Liver (tissue), 8 donors: ENCODE measurements at regions not wholly inside any gene's neighbourhood (a gene's known extent, or its start where the extent isn't known, plus 50 kb on each side); places are given as distances from the start of the nearest gene placed in this dataset.

Source experiments
- DNase-seq: peaks from one replicate; pipeline ENCODE4 v3.0.0-alpha.2; 2017; ENCODE audit warnings: low spot score
- H3K27ac ChIP-seq, 2 donors: one replicate each; pipeline ENCODE4 v1.7.0; 2013; ENCODE audit warnings: inconsistent platforms in 2 of 2, low read length in 2 of 2, control low read depth in 1 of 2, low read depth in 1 of 2, mild to moderate bottlenecking in 1 of 2
- H3K27me3 ChIP-seq, 4 donors: one replicate each; pipeline versions ENCODE4 v1.6.1 to v1.7.0; 2013; ENCODE audit warnings: low read length in 3 of 4, inconsistent platforms in 1 of 4, mild to moderate bottlenecking in 1 of 4, moderate library complexity in 1 of 4; ENCODE audit not compliant: control insufficient read depth in 4 of 4, insufficient read depth in 4 of 4
- H3K36me3 ChIP-seq, 4 donors: one replicate each; pipeline versions ENCODE4 v1.6.1 to v1.7.0; 2013; ENCODE audit warnings: low read length in 3 of 4, mild to moderate bottlenecking in 3 of 4, low read depth in 1 of 4, moderate library complexity in 1 of 4; ENCODE audit not compliant: control insufficient read depth in 4 of 4, insufficient read depth in 3 of 4
- H3K4me1 ChIP-seq, 4 donors: one replicate each; pipeline versions ENCODE4 v1.6.1 to v1.7.0; 2013; ENCODE audit warnings: low read length in 3 of 4, mild to moderate bottlenecking in 3 of 4, moderate library complexity in 1 of 4; ENCODE audit not compliant: control insufficient read depth in 4 of 4, insufficient read depth in 4 of 4
- H3K4me3 ChIP-seq, 3 donors: one replicate each; pipeline versions ENCODE4 v1.6.1 to v1.7.0; 2013; ENCODE audit warnings: low read length in 3 of 3, control low read depth in 1 of 3, low read depth in 1 of 3, mild to moderate bottlenecking in 1 of 3
- H3K9ac ChIP-seq, 2 donors: one replicate each; pipeline ENCODE4 v1.7.0; 2013; ENCODE audit warnings: low read length in 2 of 2, mild to moderate bottlenecking in 2 of 2, moderate library complexity in 2 of 2, control low read depth in 1 of 2, low read depth in 1 of 2
- H3K9me3 ChIP-seq, 4 donors: one replicate each; pipeline versions ENCODE4 v1.6.1 to v1.7.0; 2013; ENCODE audit warnings: low read length in 3 of 4; ENCODE audit not compliant: control insufficient read depth in 4 of 4
- EGR1 ChIP-seq, 2 donors: IDR thresholded peaks; 2 replicates each; pipeline ENCODE4 v1.6.1; 2016 to 2018; ENCODE audit warnings: antibody characterized with exemption in 2 of 2, low read depth in 2 of 2
- FOXA1 ChIP-seq: IDR thresholded peaks from 2 replicates; pipeline ENCODE4 v1.6.1; 2016; ENCODE audit warnings: antibody characterized with exemption
- FOXA2 ChIP-seq: IDR thresholded peaks from 2 replicates; pipeline ENCODE4 v1.6.1; 2016; ENCODE audit warnings: antibody characterized with exemption
- GABPA ChIP-seq, 2 donors: IDR thresholded peaks in 1 of 2; conservative IDR thresholded peaks in 1 of 2; 2 replicates each; pipeline ENCODE4 v1.6.1; 2016; ENCODE audit warnings: antibody characterized with exemption in 2 of 2, mild to moderate bottlenecking in 1 of 2, moderate library complexity in 1 of 2
- HNF4A ChIP-seq, 2 donors: conservative IDR thresholded peaks; 2 replicates each; pipeline ENCODE4 v1.6.1; 2016; ENCODE audit warnings: antibody characterized with exemption in 2 of 2, mild to moderate bottlenecking in 2 of 2
- HNF4G ChIP-seq: IDR thresholded peaks from 2 replicates; pipeline ENCODE4 v1.6.1; 2016; ENCODE audit warnings: antibody characterized with exemption
- JUND ChIP-seq, 2 donors: IDR thresholded peaks; 2 replicates each; pipeline ENCODE4 v1.6.1; 2016; ENCODE audit warnings: antibody characterized with exemption in 2 of 2
- MAX ChIP-seq: IDR thresholded peaks from 2 replicates; pipeline ENCODE4 v1.6.1; 2016; ENCODE audit warnings: antibody characterized with exemption
- NR2F2 ChIP-seq: IDR thresholded peaks from 2 replicates; pipeline ENCODE4 v1.6.1; 2016; ENCODE audit warnings: antibody characterized with exemption
- RAD21 ChIP-seq, 2 donors: IDR thresholded peaks; 2 replicates each; pipeline ENCODE4 v1.6.1; 2016; ENCODE audit warnings: antibody characterized with exemption in 2 of 2, mild to moderate bottlenecking in 2 of 2
- RXRA ChIP-seq, 2 donors: IDR thresholded peaks; 2 replicates each; pipeline ENCODE4 v1.6.1; 2017 to 2018; ENCODE audit warnings: antibody characterized with exemption in 2 of 2, mild to moderate bottlenecking in 1 of 2
- SP1 ChIP-seq: IDR thresholded peaks from 2 replicates; pipeline ENCODE4 v1.6.1; 2018; ENCODE audit warnings: antibody characterized with exemption, mild to moderate bottlenecking
- TAF1 ChIP-seq: conservative IDR thresholded peaks from 2 replicates; pipeline ENCODE4 v1.6.1; 2016; ENCODE audit warnings: antibody characterized with exemption, mild to moderate bottlenecking
- YY1 ChIP-seq: IDR thresholded peaks from 2 replicates; pipeline ENCODE4 v1.6.1; 2016; ENCODE audit warnings: antibody characterized with exemption, mild to moderate bottlenecking
- ZBTB33 ChIP-seq: IDR thresholded peaks from 2 replicates; pipeline ENCODE4 v1.6.1; 2016; ENCODE audit warnings: antibody characterized with exemption
- WGBS: extraction: QIAGEN DNeasy Blood & Tissue Kit; methylation state at CpG from one replicate; pipeline ENCODE4 v1.1.7; 2013; 5-methylcytosine and 5-hydroxymethylcytosine counted together
- TF ChIP-seq, protein P1 (sequence below): fragments of 150-350 bp; IDR thresholded peaks from 2 replicates; pipeline ENCODE4 v1.5.1; 2017; ENCODE audit warnings: improper control_type of control experiment, low read depth, low read length; ENCODE audit not compliant: missing input control
- TF ChIP-seq, protein P2 (sequence below): IDR thresholded peaks from 2 replicates; pipeline ENCODE4 v1.6.1; 2016; ENCODE audit warnings: antibody characterized with exemption
- TF ChIP-seq, protein P3 (sequence below): IDR thresholded peaks from 2 replicates; pipeline ENCODE4 v1.6.1; 2016; ENCODE audit warnings: antibody characterized with exemption, mild to moderate bottlenecking
- donor health status: healthy.
- donor health status: healthy.
- donor health status: healthy.
- donor health status: healthy.
- donor health status: healthy.

DNA sequence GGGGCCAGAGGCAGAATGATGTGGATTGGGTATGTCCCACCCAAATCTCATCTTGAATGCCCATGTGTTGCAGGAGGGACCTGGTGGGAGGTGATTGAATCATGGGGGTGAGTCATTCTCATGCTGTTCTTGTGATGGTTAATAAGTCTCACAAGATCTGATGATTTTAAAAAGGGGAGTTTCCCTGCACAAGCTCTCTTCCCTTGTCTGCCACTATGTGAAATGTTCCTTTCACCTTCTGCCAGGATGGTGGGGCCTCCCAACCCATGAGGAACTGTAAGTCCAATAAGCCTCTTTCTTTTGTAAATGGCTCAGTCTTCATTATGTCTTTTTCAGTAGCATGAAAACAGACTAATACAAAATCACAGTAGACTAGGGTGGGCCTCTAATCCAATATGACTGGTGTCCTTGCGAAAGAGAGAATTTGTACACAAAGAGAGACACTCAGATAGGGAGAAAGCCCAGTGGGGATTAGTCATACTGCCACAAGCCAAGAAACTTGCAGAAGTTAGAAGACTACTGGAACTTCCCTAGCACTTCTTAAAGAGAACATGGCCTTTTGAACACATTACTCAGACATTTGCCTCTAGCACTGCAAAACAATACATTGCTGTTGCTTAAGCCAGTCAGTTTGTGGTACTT, 68.4 kb downstream of the ANXA1 start:
- no peak for DNase-seq
- H3K27me3 ChIP-seq, result peaks cover 0 to 4% (median 0%) of the 10 kb centered on the region in 4 donors
- 84% methylated on average over 1 of the region's 1 CpG for WGBS
- H3K27ac ChIP-seq, result no peak overlapping the region
- H3K9ac ChIP-seq, result no peak overlapping the region
- H3K4me1 ChIP-seq, result no peaks in the 10 kb centered on the region
- no peak overlapping the region for H3K4me3 ChIP-seq
- TF ChIP-seq EGR1 (IDR thresholded peaks at IDR 0.05; ENCODE audit: low read depth in 2 of 2), result no peak
- no peak for TF ChIP-seq FOXA2
- TF ChIP-seq HNF4G, result no peak
- no peak for TF ChIP-seq FOXA1
- TF ChIP-seq ZBTB33, result no peak
- TF ChIP-seq HNF4A (conservative IDR thresholded peaks at IDR 0.05), result no peak
- TF ChIP-seq, protein P1, sequence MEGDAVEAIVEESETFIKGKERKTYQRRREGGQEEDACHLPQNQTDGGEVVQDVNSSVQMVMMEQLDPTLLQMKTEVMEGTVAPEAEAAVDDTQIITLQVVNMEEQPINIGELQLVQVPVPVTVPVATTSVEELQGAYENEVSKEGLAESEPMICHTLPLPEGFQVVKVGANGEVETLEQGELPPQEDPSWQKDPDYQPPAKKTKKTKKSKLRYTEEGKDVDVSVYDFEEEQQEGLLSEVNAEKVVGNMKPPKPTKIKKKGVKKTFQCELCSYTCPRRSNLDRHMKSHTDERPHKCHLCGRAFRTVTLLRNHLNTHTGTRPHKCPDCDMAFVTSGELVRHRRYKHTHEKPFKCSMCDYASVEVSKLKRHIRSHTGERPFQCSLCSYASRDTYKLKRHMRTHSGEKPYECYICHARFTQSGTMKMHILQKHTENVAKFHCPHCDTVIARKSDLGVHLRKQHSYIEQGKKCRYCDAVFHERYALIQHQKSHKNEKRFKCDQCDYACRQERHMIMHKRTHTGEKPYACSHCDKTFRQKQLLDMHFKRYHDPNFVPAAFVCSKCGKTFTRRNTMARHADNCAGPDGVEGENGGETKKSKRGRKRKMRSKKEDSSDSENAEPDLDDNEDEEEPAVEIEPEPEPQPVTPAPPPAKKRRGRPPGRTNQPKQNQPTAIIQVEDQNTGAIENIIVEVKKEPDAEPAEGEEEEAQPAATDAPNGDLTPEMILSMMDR, result no peak
- no peak for TF ChIP-seq RAD21 (IDR thresholded peaks at IDR 0.05)
- TF ChIP-seq RXRA (IDR thresholded peaks at IDR 0.05), result no peak
- TF ChIP-seq, protein P2, sequence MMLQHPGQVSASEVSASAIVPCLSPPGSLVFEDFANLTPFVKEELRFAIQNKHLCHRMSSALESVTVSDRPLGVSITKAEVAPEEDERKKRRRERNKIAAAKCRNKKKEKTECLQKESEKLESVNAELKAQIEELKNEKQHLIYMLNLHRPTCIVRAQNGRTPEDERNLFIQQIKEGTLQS, result no peak
- no peak for TF ChIP-seq NR2F2
- no peak for TF ChIP-seq TAF1
- no peak for TF ChIP-seq JUND (IDR thresholded peaks at IDR 0.05)
- TF ChIP-seq MAX, result no peak
- TF ChIP-seq, protein P3, sequence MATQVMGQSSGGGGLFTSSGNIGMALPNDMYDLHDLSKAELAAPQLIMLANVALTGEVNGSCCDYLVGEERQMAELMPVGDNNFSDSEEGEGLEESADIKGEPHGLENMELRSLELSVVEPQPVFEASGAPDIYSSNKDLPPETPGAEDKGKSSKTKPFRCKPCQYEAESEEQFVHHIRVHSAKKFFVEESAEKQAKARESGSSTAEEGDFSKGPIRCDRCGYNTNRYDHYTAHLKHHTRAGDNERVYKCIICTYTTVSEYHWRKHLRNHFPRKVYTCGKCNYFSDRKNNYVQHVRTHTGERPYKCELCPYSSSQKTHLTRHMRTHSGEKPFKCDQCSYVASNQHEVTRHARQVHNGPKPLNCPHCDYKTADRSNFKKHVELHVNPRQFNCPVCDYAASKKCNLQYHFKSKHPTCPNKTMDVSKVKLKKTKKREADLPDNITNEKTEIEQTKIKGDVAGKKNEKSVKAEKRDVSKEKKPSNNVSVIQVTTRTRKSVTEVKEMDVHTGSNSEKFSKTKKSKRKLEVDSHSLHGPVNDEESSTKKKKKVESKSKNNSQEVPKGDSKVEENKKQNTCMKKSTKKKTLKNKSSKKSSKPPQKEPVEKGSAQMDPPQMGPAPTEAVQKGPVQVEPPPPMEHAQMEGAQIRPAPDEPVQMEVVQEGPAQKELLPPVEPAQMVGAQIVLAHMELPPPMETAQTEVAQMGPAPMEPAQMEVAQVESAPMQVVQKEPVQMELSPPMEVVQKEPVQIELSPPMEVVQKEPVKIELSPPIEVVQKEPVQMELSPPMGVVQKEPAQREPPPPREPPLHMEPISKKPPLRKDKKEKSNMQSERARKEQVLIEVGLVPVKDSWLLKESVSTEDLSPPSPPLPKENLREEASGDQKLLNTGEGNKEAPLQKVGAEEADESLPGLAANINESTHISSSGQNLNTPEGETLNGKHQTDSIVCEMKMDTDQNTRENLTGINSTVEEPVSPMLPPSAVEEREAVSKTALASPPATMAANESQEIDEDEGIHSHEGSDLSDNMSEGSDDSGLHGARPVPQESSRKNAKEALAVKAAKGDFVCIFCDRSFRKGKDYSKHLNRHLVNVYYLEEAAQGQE, result no peak
- no peak for TF ChIP-seq SP1
- no peak for TF ChIP-seq YY1
- TF ChIP-seq GABPA (IDR thresholded peaks at IDR 0.05 in 1 of 2, conservative IDR thresholded peaks at IDR 0.05 in 1 of 2), result no peak
- no peaks in the 10 kb centered on the region for H3K36me3 ChIP-seq
- no peaks in the 10 kb centered on the region for H3K9me3 ChIP-seq
